RWPE1 (cell line): ENCODE measurements at regions not wholly inside any gene's neighbourhood (a gene's known extent, or its start where the extent isn't known, plus 50 kb on each side); places are given as distances from the start of the nearest gene placed in this dataset.

Experiments used
- CTCF ChIA-PET: fragments of 350-600 bp; sonication (Branson Sonifier 250); formaldehyde crosslinking; extraction: SDS; loops from one replicate; lab custom pipeline; 2021; lab: Yijun Ruan, JAX
- POLR2A ChIA-PET: fragments of 400-600 bp; formaldehyde crosslinking; extraction: SDS; loops from one replicate; lab custom pipeline; 2020; ENCODE audit warnings: antibody characterized with exemption; ENCODE audit not compliant: low non-redundant PET; lab: Yijun Ruan, JAX
- DNase-seq: peaks from one replicate; pipeline ENCODE4 v3.0.0; 2012; ENCODE audit warnings: low spot score
- H3K27ac ChIP-seq: fragments of 450-650 bp; 2 replicates; pipeline ENCODE4 v1.5.1; 2017
- TF ChIP-seq, protein P1 (sequence below): fragments of 450-650 bp; conservative IDR thresholded peaks from 2 replicates; pipeline ENCODE4 v1.5.1; 2017; ENCODE audit warnings: low read depth, mild to moderate bottlenecking

DNA sequence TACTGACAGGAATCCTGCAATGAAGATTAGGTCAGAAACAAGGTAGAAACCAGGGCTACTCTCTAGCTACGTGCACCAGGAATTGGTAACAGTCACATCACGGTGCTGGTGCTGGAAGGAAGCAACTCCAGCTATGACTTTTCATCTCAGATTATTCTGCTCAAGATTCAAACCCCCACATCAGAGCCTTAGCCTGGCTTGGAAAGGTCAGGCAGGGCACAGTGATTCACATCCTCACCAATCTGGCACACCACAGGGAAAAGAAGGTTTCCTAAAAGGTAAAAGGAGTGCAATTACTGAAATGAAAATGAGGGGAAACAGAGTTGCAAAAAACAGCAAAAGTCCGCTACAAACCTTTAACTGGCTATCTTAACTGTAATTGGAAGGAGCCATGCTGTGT is 240.2 kb upstream of the NPSR1 start:
- no peak overlapping the region for H3K27ac ChIP-seq
- ChIA-PET POLR2A (no interaction called here), CTCF (no interaction called here)
- TF ChIP-seq, protein P1, sequence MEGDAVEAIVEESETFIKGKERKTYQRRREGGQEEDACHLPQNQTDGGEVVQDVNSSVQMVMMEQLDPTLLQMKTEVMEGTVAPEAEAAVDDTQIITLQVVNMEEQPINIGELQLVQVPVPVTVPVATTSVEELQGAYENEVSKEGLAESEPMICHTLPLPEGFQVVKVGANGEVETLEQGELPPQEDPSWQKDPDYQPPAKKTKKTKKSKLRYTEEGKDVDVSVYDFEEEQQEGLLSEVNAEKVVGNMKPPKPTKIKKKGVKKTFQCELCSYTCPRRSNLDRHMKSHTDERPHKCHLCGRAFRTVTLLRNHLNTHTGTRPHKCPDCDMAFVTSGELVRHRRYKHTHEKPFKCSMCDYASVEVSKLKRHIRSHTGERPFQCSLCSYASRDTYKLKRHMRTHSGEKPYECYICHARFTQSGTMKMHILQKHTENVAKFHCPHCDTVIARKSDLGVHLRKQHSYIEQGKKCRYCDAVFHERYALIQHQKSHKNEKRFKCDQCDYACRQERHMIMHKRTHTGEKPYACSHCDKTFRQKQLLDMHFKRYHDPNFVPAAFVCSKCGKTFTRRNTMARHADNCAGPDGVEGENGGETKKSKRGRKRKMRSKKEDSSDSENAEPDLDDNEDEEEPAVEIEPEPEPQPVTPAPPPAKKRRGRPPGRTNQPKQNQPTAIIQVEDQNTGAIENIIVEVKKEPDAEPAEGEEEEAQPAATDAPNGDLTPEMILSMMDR: no peak
- DNase-seq: no peak

DNA sequence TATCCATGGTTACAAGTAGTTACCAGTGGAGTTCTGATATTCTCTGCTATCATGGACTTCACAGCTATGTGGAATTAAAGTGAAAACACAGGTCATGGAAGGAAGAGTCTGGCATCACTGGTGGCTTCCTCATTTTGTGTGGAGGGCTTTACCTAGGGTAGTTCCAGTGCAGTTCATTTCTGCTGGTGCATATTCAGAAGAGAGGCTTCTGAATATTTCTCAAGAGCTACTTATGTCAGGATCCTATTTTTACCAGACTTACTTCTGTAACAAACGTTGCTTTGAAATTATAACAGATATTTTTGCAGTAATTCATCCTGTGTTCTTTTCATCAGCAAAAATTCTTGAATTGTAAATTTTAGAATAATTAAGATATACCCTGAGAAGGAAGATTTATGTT is 236.5 kb upstream of the NPSR1 start:
- TF ChIP-seq, protein P1: no peak
- ChIA-PET CTCF (no interaction called here), POLR2A (no interaction called here)
- no peak overlapping the region for H3K27ac ChIP-seq
- no peak for DNase-seq

DNA sequence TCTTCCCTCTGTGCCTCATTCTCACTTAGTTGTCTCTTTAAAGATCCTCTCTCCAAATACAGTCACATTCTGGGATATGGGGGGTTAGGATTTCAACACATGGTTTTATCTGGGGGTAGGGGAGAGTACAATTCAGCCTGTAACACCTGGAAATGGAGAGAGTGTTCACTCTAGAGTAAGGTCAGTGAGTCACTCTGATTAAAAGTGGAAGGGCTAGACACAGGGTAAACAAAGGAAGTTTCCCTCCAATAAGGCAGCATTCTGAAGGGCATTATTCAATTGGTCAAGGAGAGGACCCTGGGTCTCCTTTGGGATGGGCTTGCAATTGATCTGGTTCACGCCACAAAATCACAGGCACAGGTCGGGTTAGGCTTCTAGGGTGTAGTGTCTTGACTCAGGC is 232.8 kb upstream of the NPSR1 start:
- ChIA-PET POLR2A (no interaction called here), CTCF (no interaction called here)
- no peak for DNase-seq
- no peak overlapping the region for H3K27ac ChIP-seq
- TF ChIP-seq, protein P1: no peak

DNA sequence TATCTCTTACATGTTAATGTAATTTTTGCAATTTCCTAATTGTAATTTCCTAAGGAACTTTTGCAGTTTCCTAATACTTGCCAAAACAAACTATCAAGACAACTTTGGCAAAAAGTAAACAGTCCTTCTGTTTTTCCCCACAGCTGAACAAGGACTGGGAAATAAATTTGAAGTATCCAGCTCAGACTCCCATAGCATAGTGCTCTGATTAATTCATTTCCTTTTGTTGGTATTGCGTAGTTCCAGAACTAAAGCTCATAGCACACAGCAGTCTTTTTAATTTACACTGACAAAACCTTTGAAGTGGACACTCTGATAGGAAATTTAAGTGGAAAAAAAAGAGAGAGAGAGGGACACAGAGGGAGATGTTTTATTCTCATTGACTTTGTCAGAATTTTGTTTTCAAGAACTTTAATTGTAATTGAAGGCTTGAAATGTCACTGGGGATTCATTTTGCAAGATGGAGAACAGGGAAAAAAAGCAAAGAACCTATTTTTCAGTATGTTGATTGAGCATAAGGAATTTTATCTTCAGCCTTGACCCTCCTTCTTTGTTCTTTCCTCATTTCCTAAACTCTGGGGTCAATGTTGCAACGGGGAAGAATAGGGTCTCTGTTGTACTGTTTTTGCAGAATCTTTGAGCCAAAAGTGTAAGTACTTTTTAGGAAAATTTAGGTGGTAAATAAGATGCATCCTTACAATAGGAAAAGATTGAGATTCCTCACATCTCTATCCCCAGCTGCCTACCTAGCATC is 232.2 kb upstream of the NPSR1 start:
- TF ChIP-seq, protein P1: no peak
- ChIA-PET POLR2A (no interaction called here), CTCF (no interaction called here)
- no peak overlapping the region for H3K27ac ChIP-seq
- DNase-seq: no peak

DNA sequence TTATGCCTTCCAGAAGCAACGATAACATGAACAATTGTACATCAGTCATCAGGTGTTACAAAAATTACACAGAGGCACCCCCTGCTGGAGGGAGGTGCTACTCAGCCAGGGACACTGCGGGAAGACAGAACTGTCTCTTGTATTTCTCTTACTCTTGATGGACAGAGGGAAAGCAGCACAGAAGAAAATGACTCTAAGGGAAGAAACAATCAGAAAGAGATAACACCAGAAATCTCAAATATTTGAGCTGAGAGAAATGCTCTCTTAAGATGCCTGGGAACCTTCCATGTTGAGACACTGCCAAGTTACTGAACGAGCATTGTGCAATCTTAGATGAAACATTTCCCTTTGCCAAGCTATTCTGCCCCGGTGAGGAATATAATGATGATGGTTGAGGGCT is 227.6 kb upstream of the NPSR1 start:
- peak; percentile 54 for DNase-seq
- CTCF ChIA-PET: interaction anchor here (0.7 kb wide), 1 partner anchor 312 kb away, joined by 3 read pairs; no protein-coding TSS in a partner anchor
- POLR2A ChIA-PET: no interaction called here
- TF ChIP-seq, protein P1: peak; percentile 41
- H3K27ac ChIP-seq: no peak overlapping the region

DNA sequence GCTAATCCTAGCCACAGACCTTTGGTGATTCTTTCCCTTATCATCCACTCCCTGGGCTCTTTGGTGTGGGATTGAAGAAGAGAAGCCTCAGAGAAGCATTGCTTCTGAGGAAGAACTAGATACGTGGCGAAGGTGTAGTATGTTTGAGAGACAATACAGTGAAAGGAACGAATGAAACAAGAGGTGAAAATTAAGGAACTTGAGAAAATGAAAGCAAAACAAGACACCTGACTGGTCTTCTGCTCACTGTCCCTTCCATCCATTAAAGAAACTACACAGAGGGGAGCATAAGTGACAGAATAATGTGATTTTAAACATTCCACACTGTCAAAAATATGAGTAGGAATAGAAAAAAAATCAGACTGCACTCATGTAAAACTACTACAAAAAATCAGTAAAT is 219.6 kb upstream of the NPSR1 start:
- TF ChIP-seq, protein P1: no peak
- POLR2A ChIA-PET: no interaction called here
- CTCF ChIA-PET: no interaction called here
- no peak overlapping the region for H3K27ac ChIP-seq
- DNase-seq: no peak
